A673 (cell line): ENCODE measurements at regions not wholly inside any gene's neighbourhood (a gene's known extent, or its start where the extent isn't known, plus 50 kb on each side); places are given as distances from the start of the nearest gene placed in this dataset.

Experiments
- CTCF ChIP-seq: fragments of 300-800, 200-600 bp; sonication (generic); conservative IDR thresholded peaks from 2 replicates; pipeline ENCODE4 v1.5.1; 2017; ENCODE audit warnings: low read depth, mild to moderate bottlenecking, antibody characterized with exemption, low read length, moderate library complexity, mixed read lengths
- EZH2 ChIP-seq: fragments of 200-600 bp; sonication (generic); IDR thresholded peaks from 2 replicates; pipeline ENCODE4 v1.6.1; 2017; ENCODE audit warnings: borderline replicate concordance, low read depth, mild to moderate bottlenecking, mixed read lengths, antibody characterized with exemption, low read length; ENCODE audit not compliant: poor library complexity, severe bottlenecking

- TF ChIP-seq CTCF (no peak), EZH2 (no peak)
Observed at GRCh38 chr10:123491364-123491763, 174.8 kb upstream of the GPR26 start.
